Uterus (tissue), 2 donors: ENCODE measurements at regions not wholly inside any gene's neighbourhood (a gene's known extent, or its start where the extent isn't known, plus 50 kb on each side); places are given as distances from the start of the nearest gene placed in this dataset.

ENCODE experiments used
- CTCF ChIP-seq, 4 experiments: fragments of 200-600 bp in 2 of 4; fragments of 450-650 bp in 2 of 4; sonication (generic) in 2 of 4; IDR thresholded peaks; one replicate each; pipeline ENCODE4 v1.5.1; 2016 to 2019; ENCODE audit warnings: antibody characterized with exemption in 4 of 4, mild to moderate bottlenecking in 2 of 4, moderate library complexity in 1 of 4
- POLR2A ChIP-seq, 2 donors: fragments of 450-650 bp; IDR thresholded peaks; one replicate each; pipeline ENCODE4 v1.6.1; 2016; ENCODE audit warnings: antibody characterized with exemption in 2 of 2, mild to moderate bottlenecking in 1 of 2, moderate library complexity in 1 of 2

GRCh38 chr1:58090640-58091039, 455.9 kb downstream of the OMA1 start:
- no peak for TF ChIP-seq CTCF (IDR thresholded peaks at IDR 0.05)
- no peak for TF ChIP-seq POLR2A (IDR thresholded peaks at IDR 0.05)
